ENCODE measurements at regions not wholly inside any gene's neighbourhood (a gene's known extent, or its start where the extent isn't known, plus 50 kb on each side); places are given as distances from the start of the nearest gene placed in this dataset.
"Not testable (repeated sequence)": the region's sequence is repeated elsewhere in the genome, so short reads cannot be mapped to it uniquely, and the experiment has no call there.

GRCh38 chr6:134443009-134443408, 125.1 kb upstream of the SGK1 start:
- no peak for DNase-seq

- no peak for DNase-seq
Measured at GRCh38 chr6:134442073-134442472, 124.2 kb upstream of the SGK1 start.

- DNase-seq: no peak
Measured at GRCh38 chr6:134438837-134439236, 120.9 kb upstream of the SGK1 start.

- no peak for DNase-seq
Measured at GRCh38 chr6:134437376-134437775, 119.5 kb upstream of the SGK1 start.

- no peak for DNase-seq
Measured at GRCh38 chr6:134436950-134437349, 119.0 kb upstream of the SGK1 start.

GRCh38 chr6:134436281-134436815, 118.4 kb upstream of the SGK1 start:
- no peak for DNase-seq

- no peak for DNase-seq
Measured at GRCh38 chr6:134435814-134436280, 117.9 kb upstream of the SGK1 start.

- DNase-seq: no peak
Measured at GRCh38 chr6:134434019-134434942, 116.4 kb upstream of the SGK1 start.

- no peak for DNase-seq
Measured at GRCh38 chr6:134432036-134432435, 114.1 kb upstream of the SGK1 start.

- DNase-seq: no peak
Measured at GRCh38 chr6:134431421-134431859, 113.5 kb upstream of the SGK1 start.

GRCh38 chr6:134429861-134430380, 112.0 kb upstream of the SGK1 start:
- DNase-seq: no peak

GRCh38 chr6:134427721-134428120, 109.8 kb upstream of the SGK1 start:
- no peak for DNase-seq

GRCh38 chr6:134426623-134427022, 108.7 kb upstream of the SGK1 start:
- DNase-seq: no peak

GRCh38 chr6:134425917-134426316, 108.0 kb upstream of the SGK1 start:
- DNase-seq: not testable (repeated sequence)

- DNase-seq: no peak
Measured at GRCh38 chr6:134425513-134425912, 107.6 kb upstream of the SGK1 start.

GRCh38 chr6:134424798-134425170, 106.9 kb upstream of the SGK1 start:
- DNase-seq: no peak

- no peak for DNase-seq
Measured at GRCh38 chr6:134424165-134424797, 106.4 kb upstream of the SGK1 start.

GRCh38 chr6:134422426-134423231, 104.7 kb upstream of the SGK1 start:
- DNase-seq: no peak

- no peak for DNase-seq
Measured at GRCh38 chr6:134421501-134421900, 103.6 kb upstream of the SGK1 start.

GRCh38 chr6:134420614-134421181, 102.8 kb upstream of the SGK1 start:
- DNase-seq: no peak

GRCh38 chr6:134419716-134420115, 101.8 kb upstream of the SGK1 start:
- DNase-seq: no peak

GRCh38 chr6:134416418-134417154, 98.7 kb upstream of the SGK1 start:
- DNase-seq: no peak
